ENCODE measurements at regions not wholly inside any gene's neighbourhood (a gene's known extent, or its start where the extent isn't known, plus 50 kb on each side); places are given as distances from the start of the nearest gene placed in this dataset.

- Histone ChIP-seq H3K4me3 (ENCODE audit: control insufficient read depth in 2 of 3, extremely low read depth in 1 of 3, insufficient read depth in 2 of 3, low read depth in 1 of 3, low read length in 3 of 3) (no peak overlapping the region), H3K27ac (ENCODE audit: control insufficient read depth, insufficient read depth, low read length) (no peak overlapping the region), H2AFZ (ENCODE audit: control insufficient read depth, low read length) (no peak overlapping the region), H4K20me1 (ENCODE audit: control insufficient read depth, extremely low read depth, insufficient read depth, low read length) (no peaks in the 10 kb centered on the region), H3K9me3 (ENCODE audit: control insufficient read depth, low read depth, low read length) (no peaks in the 10 kb centered on the region), H3K36me3 (ENCODE audit: control insufficient read depth in 2 of 2, extremely low read depth in 1 of 2, insufficient read depth in 2 of 2, low read length in 2 of 2) (no peaks in the 10 kb centered on the region), H3K4me2 (ENCODE audit: control insufficient read depth, extremely low read depth, insufficient read depth, low read depth, low read length) (no peak overlapping the region), H3K9me1 (ENCODE audit: control insufficient read depth, extremely low read depth, insufficient read depth, low read length) (no peaks in the 10 kb centered on the region), H3K79me2 (ENCODE audit: control insufficient read depth, insufficient read depth, low read length) (no peaks in the 10 kb centered on the region), H3K4me1 (ENCODE audit: control insufficient read depth, extremely low read depth, insufficient read depth, low read length) (peaks cover 20% of the 10 kb centered on the region), H3K9ac (ENCODE audit: control insufficient read depth, extremely low read depth, insufficient read depth, low read length) (no peak overlapping the region), H3K27me3 (ENCODE audit: control insufficient read depth, extremely low read depth, insufficient read depth, low read length) (no peaks in the 10 kb centered on the region)
- TF ChIP-seq EZH2 (IDR thresholded peaks at IDR 0.05; ENCODE audit: low read length) (no peak), CTCF (optimal IDR thresholded peaks at IDR 0.05 in 1 of 3, IDR thresholded peaks at IDR 0.05 in 1 of 3, conservative IDR thresholded peaks at IDR 0.05 in 1 of 3; ENCODE audit: extremely low read depth in 1 of 3, insufficient read depth in 2 of 3, low read length in 3 of 3) (no peak)
- FAIRE-seq, result no peak
- dilution Hi-C loops (cut with MboI; ENCODE audit: extremely low pct_ligation_motif_present, low sequenced_read_pairs), result no loop called here
- DNase-seq (ENCODE audit: low read depth, low spot score), result no peak
These were observed 731.1 kb upstream of the ZNF804A start for GRCh38 chr2:183867206-183867605.

GRCh38 chr2:183868153-183868552, 730.2 kb upstream of the ZNF804A start:
- peaks cover 20% of the 10 kb centered on the region for H3K4me1 ChIP-seq (ENCODE audit: control insufficient read depth, extremely low read depth, insufficient read depth, low read length)
- TF ChIP-seq EZH2 (IDR thresholded peaks at IDR 0.05; ENCODE audit: low read length) (no peak), CTCF (optimal IDR thresholded peaks at IDR 0.05 in 1 of 3, IDR thresholded peaks at IDR 0.05 in 1 of 3, conservative IDR thresholded peaks at IDR 0.05 in 1 of 3; ENCODE audit: extremely low read depth in 1 of 3, insufficient read depth in 2 of 3, low read length in 3 of 3) (no peak)
- no peaks in the 10 kb centered on the region for H3K36me3 ChIP-seq (ENCODE audit: control insufficient read depth in 2 of 2, extremely low read depth in 1 of 2, insufficient read depth in 2 of 2, low read length in 2 of 2)
- H3K9me1 ChIP-seq (ENCODE audit: control insufficient read depth, extremely low read depth, insufficient read depth, low read length), result no peaks in the 10 kb centered on the region
- no peak overlapping the region for H2AFZ ChIP-seq (ENCODE audit: control insufficient read depth, low read length)
- H3K27ac ChIP-seq (ENCODE audit: control insufficient read depth, insufficient read depth, low read length), result no peak overlapping the region
- DNase-seq (ENCODE audit: low read depth, low spot score), result no peak
- H3K9me3 ChIP-seq (ENCODE audit: control insufficient read depth, low read depth, low read length), result no peaks in the 10 kb centered on the region
- H3K79me2 ChIP-seq (ENCODE audit: control insufficient read depth, insufficient read depth, low read length), result no peaks in the 10 kb centered on the region
- peak; percentile 81 for FAIRE-seq
- H3K4me2 ChIP-seq (ENCODE audit: control insufficient read depth, extremely low read depth, insufficient read depth, low read depth, low read length), result peak overlapping the region; percentile 63
- H3K4me3 ChIP-seq (ENCODE audit: control insufficient read depth in 2 of 3, extremely low read depth in 1 of 3, insufficient read depth in 2 of 3, low read depth in 1 of 3, low read length in 3 of 3), result no peak overlapping the region
- H4K20me1 ChIP-seq (ENCODE audit: control insufficient read depth, extremely low read depth, insufficient read depth, low read length), result no peaks in the 10 kb centered on the region
- dilution Hi-C loops (cut with MboI; ENCODE audit: extremely low pct_ligation_motif_present, low sequenced_read_pairs), result no loop called here
- no peak overlapping the region for H3K9ac ChIP-seq (ENCODE audit: control insufficient read depth, extremely low read depth, insufficient read depth, low read length)
- no peaks in the 10 kb centered on the region for H3K27me3 ChIP-seq (ENCODE audit: control insufficient read depth, extremely low read depth, insufficient read depth, low read length)

Measured in keratinocyte (primary cell).